ENCODE measurements at regions not wholly inside any gene's neighbourhood (a gene's known extent, or its start where the extent isn't known, plus 50 kb on each side); places are given as distances from the start of the nearest gene placed in this dataset.

- no TSS peak for BruUV-seq (replicated peaks)
- no peak for ATAC-seq
- H3K4me2 ChIP-seq (ENCODE audit: insufficient read depth, low read length): no peak overlapping the region
- peaks cover 3% of the 10 kb centered on the region; the same call in 1 of the 3 replicates for H3K36me3 ChIP-seq (ENCODE audit: control insufficient read depth, insufficient read depth, low read length)
- POLR2A ChIA-PET: no interaction called here
- no peak overlapping the region for H3K9ac ChIP-seq (ENCODE audit: insufficient read depth in 1 of 2, low read depth in 2 of 2, low read length in 2 of 2)
- WGBS (ENCODE audit: insufficient coverage, low coverage, missing lambda C conversion rate): 7% methylated on average over 1 of the region's 1 CpG
- CTCF ChIA-PET (ENCODE audit: low intra/inter-chr PET ratio): no interaction called here
- no peaks in the 10 kb centered on the region for H3K9me1 ChIP-seq (ENCODE audit: control insufficient read depth, insufficient read depth, low read length)
- in situ Hi-C loops (cut with MboI): no loop called here
- no peak for TF ChIP-seq MCM5 (IDR thresholded peaks at IDR 0.05; ENCODE audit: low read depth)
- TF ChIP-seq ATF7 (IDR thresholded peaks at IDR 0.05): no peak
- TF ChIP-seq POLR3G (IDR thresholded peaks at IDR 0.05; ENCODE audit: extremely low read depth, insufficient read length, insufficient replicate concordance): no peak
- no peak for TF ChIP-seq HNRNPUL1 (IDR thresholded peaks at IDR 0.05; ENCODE audit: low read length)
- TF ChIP-seq ZNF165 (CRISPR knock-in tag; IDR thresholded peaks at IDR 0.05; ENCODE audit: borderline replicate concordance): no peak
- no peak for TF ChIP-seq E2F3 (CRISPR knock-in tag; IDR thresholded peaks at IDR 0.05)
- DNase-seq (ENCODE audit: extremely low read depth in 1 of 4, low spot score in 3 of 4): no peak
- no peak overlapping the region for H3K27ac ChIP-seq (ENCODE audit: extremely low read depth, low read depth, low read length)
- no peak for FAIRE-seq
- H3K9me3 ChIP-seq (replicated peaks; ENCODE audit: control insufficient read depth, insufficient read depth, low read depth, low read length): no peaks in the 10 kb centered on the region
- no peak overlapping the region for H2AFZ ChIP-seq (ENCODE audit: low read depth, low read length)
- H3K4me3 ChIP-seq: no peak overlapping the region
- no peaks in the 10 kb centered on the region for H3K79me2 ChIP-seq (ENCODE audit: control insufficient read depth, insufficient read depth, low read length)
- H4K20me1 ChIP-seq (replicated peaks; ENCODE audit: control insufficient read depth, insufficient read depth, low read length): no peaks in the 10 kb centered on the region
- intact Hi-C loops (cut with micrococcal nuclease): no loop called here
- no peaks in the 10 kb centered on the region for H3K27me3 ChIP-seq (ENCODE audit: control insufficient read depth in 2 of 2, insufficient read depth in 2 of 2, low read length in 2 of 2)
- no peaks in the 10 kb centered on the region for H3K4me1 ChIP-seq (replicated peaks in 1 of 2; ENCODE audit: control insufficient read depth in 2 of 2, insufficient read depth in 2 of 2, low read length in 2 of 2)
Observed at GRCh38 chr17:69999253-69999652, 75.8 kb upstream of the KCNJ16 start.

DNA sequence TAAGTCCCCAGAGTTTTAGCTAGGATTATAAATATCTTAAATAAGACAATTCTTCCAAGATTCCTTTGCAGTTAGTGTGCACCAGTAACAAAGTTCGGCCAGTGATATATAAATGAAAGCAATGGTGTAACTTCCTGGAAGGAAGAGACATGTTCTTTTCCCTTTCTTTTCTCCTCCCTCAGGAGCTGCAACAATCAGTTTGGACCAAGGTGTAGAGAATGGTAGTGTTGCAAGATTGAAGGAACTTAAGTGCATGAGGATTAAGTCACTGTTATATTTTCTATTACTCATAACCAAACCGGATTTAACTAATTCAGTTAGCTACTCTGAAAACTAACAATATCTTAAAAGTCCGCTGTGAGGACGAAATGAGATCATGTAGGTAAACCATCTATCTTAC is 68.9 kb upstream of the KCNJ16 start:
- POLR2A ChIA-PET: no interaction called here
- in situ Hi-C loops (cut with MboI): no loop called here
- no TSS peak for BruUV-seq (replicated peaks)
- no peak for ATAC-seq
- H3K4me3 ChIP-seq: no peak overlapping the region
- no peaks in the 10 kb centered on the region for H3K79me2 ChIP-seq (ENCODE audit: control insufficient read depth, insufficient read depth, low read length)
- H3K36me3 ChIP-seq (ENCODE audit: control insufficient read depth, insufficient read depth, low read length): no peaks in the 10 kb centered on the region
- H3K27me3 ChIP-seq (ENCODE audit: control insufficient read depth in 2 of 2, insufficient read depth in 2 of 2, low read length in 2 of 2): no peaks in the 10 kb centered on the region
- 38% methylated on average over 4 of the region's 4 CpGs for WGBS (ENCODE audit: insufficient coverage, low coverage, missing lambda C conversion rate)
- H3K4me1 ChIP-seq (replicated peaks in 1 of 2; ENCODE audit: control insufficient read depth in 2 of 2, insufficient read depth in 2 of 2, low read length in 2 of 2): no peaks in the 10 kb centered on the region
- no peak overlapping the region for H2AFZ ChIP-seq (ENCODE audit: low read depth, low read length)
- FAIRE-seq: no peak
- CTCF ChIA-PET (ENCODE audit: low intra/inter-chr PET ratio): no interaction called here
- intact Hi-C loops (cut with micrococcal nuclease): no loop called here
- no peak overlapping the region for H3K27ac ChIP-seq (ENCODE audit: extremely low read depth, low read depth, low read length)
- H3K9me1 ChIP-seq (ENCODE audit: control insufficient read depth, insufficient read depth, low read length): no peaks in the 10 kb centered on the region
- no peaks in the 10 kb centered on the region for H3K9me3 ChIP-seq (replicated peaks; ENCODE audit: control insufficient read depth, insufficient read depth, low read depth, low read length)
- no peak overlapping the region for H3K4me2 ChIP-seq (ENCODE audit: insufficient read depth, low read length)
- no peak overlapping the region for H3K9ac ChIP-seq (ENCODE audit: insufficient read depth in 1 of 2, low read depth in 2 of 2, low read length in 2 of 2)
- no peak for DNase-seq (ENCODE audit: extremely low read depth in 1 of 4, low spot score in 3 of 4)
- H4K20me1 ChIP-seq (replicated peaks; ENCODE audit: control insufficient read depth, insufficient read depth, low read length): no peaks in the 10 kb centered on the region
- TF ChIP-seq ZFP91 (CRISPR knock-in tag; IDR thresholded peaks at IDR 0.05) (no peak), ZNF589 (CRISPR knock-in tag; IDR thresholded peaks at IDR 0.05; ENCODE audit: low read depth) (no peak), TCF7 (IDR thresholded peaks at IDR 0.05; ENCODE audit: borderline replicate concordance) (no peak), MTA1 (IDR thresholded peaks at IDR 0.05; ENCODE audit: borderline replicate concordance) (no peak), POU5F1 (IDR thresholded peaks at IDR 0.05; ENCODE audit: borderline replicate concordance, low read depth, low read length, partially characterized antibody) (no peak), ATF7 (IDR thresholded peaks at IDR 0.05) (no peak), MED1 (CRISPR knock-in tag; IDR thresholded peaks at IDR 0.05; ENCODE audit: borderline replicate concordance) (no peak)
- TF ChIP-seq, protein P1, sequence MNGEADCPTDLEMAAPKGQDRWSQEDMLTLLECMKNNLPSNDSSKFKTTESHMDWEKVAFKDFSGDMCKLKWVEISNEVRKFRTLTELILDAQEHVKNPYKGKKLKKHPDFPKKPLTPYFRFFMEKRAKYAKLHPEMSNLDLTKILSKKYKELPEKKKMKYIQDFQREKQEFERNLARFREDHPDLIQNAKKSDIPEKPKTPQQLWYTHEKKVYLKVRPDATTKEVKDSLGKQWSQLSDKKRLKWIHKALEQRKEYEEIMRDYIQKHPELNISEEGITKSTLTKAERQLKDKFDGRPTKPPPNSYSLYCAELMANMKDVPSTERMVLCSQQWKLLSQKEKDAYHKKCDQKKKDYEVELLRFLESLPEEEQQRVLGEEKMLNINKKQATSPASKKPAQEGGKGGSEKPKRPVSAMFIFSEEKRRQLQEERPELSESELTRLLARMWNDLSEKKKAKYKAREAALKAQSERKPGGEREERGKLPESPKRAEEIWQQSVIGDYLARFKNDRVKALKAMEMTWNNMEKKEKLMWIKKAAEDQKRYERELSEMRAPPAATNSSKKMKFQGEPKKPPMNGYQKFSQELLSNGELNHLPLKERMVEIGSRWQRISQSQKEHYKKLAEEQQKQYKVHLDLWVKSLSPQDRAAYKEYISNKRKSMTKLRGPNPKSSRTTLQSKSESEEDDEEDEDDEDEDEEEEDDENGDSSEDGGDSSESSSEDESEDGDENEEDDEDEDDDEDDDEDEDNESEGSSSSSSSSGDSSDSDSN (IDR thresholded peaks at IDR 0.05; ENCODE audit: borderline replicate concordance in 1 of 2, low read depth in 2 of 2, low read length in 2 of 2): no peak

Measured in K562 (cell line).